Transverse colon (tissue), 4 donors: ENCODE measurements at regions not wholly inside any gene's neighbourhood (a gene's known extent, or its start where the extent isn't known, plus 50 kb on each side); places are given as distances from the start of the nearest gene placed in this dataset.

Experiments
- DNase-seq: peaks from one replicate; pipeline ENCODE4 v3.0.0-alpha.2; 2019
- H3K27ac ChIP-seq, 4 donors: fragments of 200-600 bp; sonication (generic); 2 replicates each; pipeline ENCODE4 v1.5.1; 2016 to 2018; ENCODE audit warnings: inconsistent platforms in 4 of 4
- H3K27me3 ChIP-seq: fragments of 200-600 bp; sonication (generic); 2 replicates; pipeline ENCODE4 v1.5.1; 2017; ENCODE audit warnings: inconsistent platforms
- H3K36me3 ChIP-seq, 4 donors: fragments of 200-600 bp; sonication (generic); 2 replicates each; pipeline ENCODE4 v1.5.1; 2017 to 2019; ENCODE audit warnings: inconsistent platforms in 4 of 4
- H3K4me1 ChIP-seq, 4 donors: fragments of 200-600 bp; sonication (generic); 2 replicates each; pipeline ENCODE4 v1.5.1; 2017 to 2020; ENCODE audit warnings: inconsistent platforms in 4 of 4
- H3K4me3 ChIP-seq, 4 donors: fragments of 200-600 bp; sonication (generic); 1 replicate in 1 of 4; 2 replicates in 3 of 4; pipeline versions ENCODE4 v1.5.1 to v1.6.1; 2017 to 2019; ENCODE audit warnings: inconsistent platforms in 4 of 4
- H3K9me3 ChIP-seq, 2 donors: fragments of 200-600 bp; sonication (generic); 2 replicates each; pipeline ENCODE4 v1.5.1; 2017 to 2019; ENCODE audit warnings: inconsistent platforms in 2 of 2
- CTCF ChIP-seq, 5 experiments: fragments of 200-600 bp in 3 of 5; fragments of 450-650 bp in 2 of 5; sonication (generic) in 3 of 5; IDR thresholded peaks; 1 replicate in 2 of 5; 2 replicates in 3 of 5; pipeline ENCODE4 v1.5.1; 2016 to 2017; ENCODE audit warnings: antibody characterized with exemption in 5 of 5, inconsistent platforms in 3 of 5, mild to moderate bottlenecking in 2 of 5, moderate library complexity in 1 of 5
- EP300 ChIP-seq: sonication (generic); formaldehyde crosslinking; IDR thresholded peaks from one replicate; pipeline ENCODE4 v1.6.1; 2017; ENCODE audit warnings: antibody characterized with exemption, low read depth
- POLR2A ChIP-seq: fragments of 450-650 bp; IDR thresholded peaks from one replicate; pipeline ENCODE4 v1.6.1; 2016; ENCODE audit warnings: antibody characterized with exemption, mild to moderate bottlenecking, moderate library complexity
- POLR2AphosphoS5 ChIP-seq, 3 donors: sonication (generic); formaldehyde crosslinking; IDR thresholded peaks; one replicate each; pipeline ENCODE4 v1.6.1; 2016; ENCODE audit warnings: antibody characterized with exemption in 3 of 3
- WGBS, 2 donors: methylation state at CpG; one replicate each; pipeline ENCODE4 v1.1.5; 2018; ENCODE audit warnings: low coverage in 1 of 2; 5-methylcytosine and 5-hydroxymethylcytosine counted together
- in situ Hi-C, 4 donors: fragments of 200-750 bp; cut with MboI; loops; one replicate each; pipeline versions ENCODE4 v1.15.0 to v1.15.1; 2017; ENCODE audit warnings: low sequenced_read_pairs in 3 of 4, low pct_ligation_motif_present in 1 of 4, low pct_unique_long_range_greater_than_20kb in 1 of 4
- intact Hi-C: fragments of 100-400 bp; cut with DNase I; formaldehyde crosslinking; loops from one replicate; pipeline ENCODE4 v1.15.1; 2023; ENCODE audit warnings: low total_unique reads

GRCh38 chr2:16194096-16194390 lies 253.7 kb downstream of the MYCN start:
- no peak for DNase-seq
- Histone ChIP-seq H3K27ac (no peak overlapping the region), H3K9me3 (no peaks in the 10 kb centered on the region), H3K36me3 (no peaks in the 10 kb centered on the region), H3K4me3 (no peak overlapping the region), H3K27me3 (no peaks in the 10 kb centered on the region), H3K4me1 (no peaks in the 10 kb centered on the region)
- intact Hi-C loops: no loop called here
- 80 to 100% methylated on average over 1 of the region's 1 CpG for WGBS, 2 donors
- in situ Hi-C loops: no loop called here
- TF ChIP-seq POLR2AphosphoS5 (IDR thresholded peaks at IDR 0.05) (no peak), EP300 (no peak), POLR2A (no peak), CTCF (IDR thresholded peaks at IDR 0.05) (no peak)

GRCh38 chr2:16192416-16193216 lies 252.3 kb downstream of the MYCN start:
- H3K27ac ChIP-seq: no peak overlapping the region
- in situ Hi-C loops (no loop called here), intact Hi-C loops (no loop called here)
- H3K4me3 ChIP-seq: no peak overlapping the region
- no peaks in the 10 kb centered on the region for H3K9me3 ChIP-seq
- DNase-seq: no peak
- TF ChIP-seq POLR2AphosphoS5 (IDR thresholded peaks at IDR 0.05): no peak
- TF ChIP-seq POLR2A: no peak
- no peak for TF ChIP-seq EP300
- no peak for TF ChIP-seq CTCF (IDR thresholded peaks at IDR 0.05)
- H3K4me1 ChIP-seq: no peaks in the 10 kb centered on the region
- H3K27me3 ChIP-seq: no peaks in the 10 kb centered on the region
- WGBS, 2 donors: 80 to 83% methylated on average over 10 of the region's 10 CpGs
- H3K36me3 ChIP-seq: no peaks in the 10 kb centered on the region

- Histone ChIP-seq H3K27ac (no peak overlapping the region), H3K27me3 (no peaks in the 10 kb centered on the region), H3K9me3 (no peaks in the 10 kb centered on the region), H3K4me3 (no peak overlapping the region), H3K36me3 (no peaks in the 10 kb centered on the region), H3K4me1 (no peaks in the 10 kb centered on the region)
- intact Hi-C loops (no loop called here), in situ Hi-C loops (no loop called here)
- DNase-seq: no peak
- TF ChIP-seq CTCF (IDR thresholded peaks at IDR 0.05) (no peak), EP300 (no peak), POLR2AphosphoS5 (IDR thresholded peaks at IDR 0.05) (no peak), POLR2A (no peak)
- 79 to 81% methylated on average over 6 to 10 of the region's 10 CpGs for WGBS, 2 donors
These were observed 251.3 kb downstream of the MYCN start for GRCh38 chr2:16191431-16192200.

GRCh38 chr2:16190446-16191270 lies 250.3 kb downstream of the MYCN start:
- Histone ChIP-seq H3K27ac (no peak overlapping the region), H3K4me3 (no peak overlapping the region), H3K9me3 (no peaks in the 10 kb centered on the region), H3K27me3 (no peaks in the 10 kb centered on the region), H3K4me1 (no peaks in the 10 kb centered on the region), H3K36me3 (no peaks in the 10 kb centered on the region)
- 81 to 100% methylated on average over 4 to 8 of the region's 8 CpGs for WGBS, 2 donors
- no peak for DNase-seq
- intact Hi-C loops (no loop called here), in situ Hi-C loops (no loop called here)
- no peak for TF ChIP-seq POLR2A
- TF ChIP-seq EP300: no peak
